ENCODE measurements at regions not wholly inside any gene's neighbourhood (a gene's known extent, or its start where the extent isn't known, plus 50 kb on each side); places are given as distances from the start of the nearest gene placed in this dataset.
A peak's percentile ranks its signal among the peaks of the same experiment; 100 is the strongest.

DNA sequence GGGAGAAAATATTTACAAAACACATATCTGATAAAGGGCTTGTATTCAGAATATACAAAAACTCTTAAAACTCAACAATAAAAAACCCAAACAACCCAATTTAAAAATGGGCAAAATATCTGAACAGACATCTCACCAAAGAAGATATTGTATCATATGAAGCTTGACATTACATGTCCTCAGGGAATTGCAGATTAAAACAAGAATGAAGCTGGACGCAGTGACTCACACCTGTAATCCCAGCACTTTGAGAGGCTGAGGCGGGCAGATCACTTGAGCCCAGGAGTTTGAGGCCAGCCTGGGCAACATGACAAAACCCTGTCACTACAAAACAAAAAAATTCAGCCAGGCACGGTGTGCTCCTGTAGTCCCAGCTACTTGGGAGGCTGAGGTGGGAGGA, 135.4 kb upstream of the AKIRIN2 start:
- TF ChIP-seq POLR2A (IDR thresholded peaks at IDR 0.05; ENCODE audit: low read depth, low read length), result no peak
- no peak for DNase-seq (ENCODE audit: insufficient read length, low spot score)

DNA sequence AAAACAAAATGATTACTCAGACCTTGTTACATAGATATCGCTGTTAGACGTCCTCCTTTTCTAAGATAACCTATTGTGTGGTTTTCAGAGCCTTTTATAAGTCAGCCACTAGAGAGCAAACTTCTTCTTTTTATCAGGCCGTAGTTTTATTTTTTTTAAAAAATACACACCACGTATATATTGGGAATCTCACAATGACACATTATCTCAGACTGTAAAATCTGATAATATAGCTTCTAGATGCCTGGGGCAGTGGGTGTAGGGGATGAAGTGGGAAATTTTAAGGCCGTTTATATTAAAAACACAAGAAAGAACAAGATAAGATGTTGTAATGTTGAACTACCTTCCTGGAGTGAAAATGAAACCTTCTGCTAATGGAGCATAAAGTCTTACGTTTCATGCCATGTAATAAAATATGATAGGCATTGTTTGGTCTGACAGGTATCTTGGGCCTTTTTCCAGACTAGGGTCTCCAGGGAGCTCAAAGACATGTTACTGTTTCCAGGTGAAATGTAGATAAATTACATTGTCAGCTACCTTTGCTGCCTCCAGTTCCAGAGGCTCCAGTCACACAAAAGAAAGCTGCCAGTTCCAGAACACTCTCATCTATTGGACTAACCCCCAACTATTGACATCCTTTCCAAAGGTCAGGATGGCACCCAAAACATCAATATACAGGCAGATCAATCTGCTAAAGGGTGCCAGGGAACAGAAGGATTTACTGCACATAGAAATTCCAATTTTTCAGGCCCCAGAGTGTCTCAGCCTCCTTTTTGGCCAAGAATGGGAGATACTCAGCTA, 130.2 kb upstream of the AKIRIN2 start:
- FAIRE-seq (peak; percentile 62), DNase-seq (ENCODE audit: insufficient read length, low spot score) (no peak)
- no peak for TF ChIP-seq POLR2A (IDR thresholded peaks at IDR 0.05; ENCODE audit: low read depth, low read length)

More for the DNA sequence above, 135.4 kb upstream of the AKIRIN2 start:
- no peak for FAIRE-seq

DNA sequence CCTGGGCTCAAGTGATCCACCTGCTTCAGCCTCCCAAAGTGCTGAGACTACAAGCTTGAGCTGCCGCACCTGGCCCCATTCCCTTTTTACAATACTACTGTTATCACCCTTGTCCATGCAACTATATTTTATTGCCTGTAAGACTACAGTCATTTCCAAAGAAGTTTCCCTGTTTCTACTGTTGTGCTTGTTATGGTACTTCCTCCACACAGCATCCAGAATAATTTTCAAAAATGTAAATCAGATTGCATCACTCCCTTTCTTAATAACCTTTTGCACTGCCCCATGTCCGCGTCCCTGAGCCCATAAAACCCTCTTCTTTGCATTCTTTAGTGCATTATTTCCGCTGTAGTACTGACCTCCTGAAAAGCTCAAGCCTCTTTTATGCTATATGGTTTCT, 128.9 kb upstream of the AKIRIN2 start:
- no peak for TF ChIP-seq POLR2A (IDR thresholded peaks at IDR 0.05; ENCODE audit: low read depth, low read length)
- FAIRE-seq (no peak), DNase-seq (ENCODE audit: insufficient read length, low spot score) (no peak)

DNA sequence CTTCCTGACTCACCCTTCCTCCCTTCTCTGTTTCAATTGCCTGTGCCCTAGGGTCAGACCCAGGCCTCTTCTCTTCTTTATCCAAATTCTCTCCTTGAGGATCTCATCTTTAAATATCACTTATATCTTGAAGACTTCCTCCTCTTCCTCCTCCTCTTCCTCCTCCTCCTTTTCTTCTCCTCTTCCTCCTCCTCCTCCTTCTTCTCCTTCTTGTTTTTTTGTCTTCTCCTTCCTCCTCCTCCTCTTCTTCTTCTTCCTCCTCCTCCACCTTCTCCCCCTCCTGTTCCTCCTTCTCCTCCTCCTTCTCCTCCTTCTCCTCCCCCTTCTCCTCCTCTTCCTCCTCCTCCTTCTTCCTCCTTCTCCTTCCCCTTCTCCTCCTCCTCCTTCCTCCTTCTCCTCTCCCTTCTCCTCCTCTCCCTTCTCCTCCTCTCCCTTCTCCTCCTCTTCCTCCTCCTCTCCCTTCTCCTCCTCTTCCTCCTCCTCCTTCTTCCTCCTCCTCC, 127.6 kb upstream of the AKIRIN2 start:
- no peak for TF ChIP-seq POLR2A (IDR thresholded peaks at IDR 0.05; ENCODE audit: low read depth, low read length)
- FAIRE-seq (no peak), DNase-seq (ENCODE audit: insufficient read length, low spot score) (no peak)

DNA sequence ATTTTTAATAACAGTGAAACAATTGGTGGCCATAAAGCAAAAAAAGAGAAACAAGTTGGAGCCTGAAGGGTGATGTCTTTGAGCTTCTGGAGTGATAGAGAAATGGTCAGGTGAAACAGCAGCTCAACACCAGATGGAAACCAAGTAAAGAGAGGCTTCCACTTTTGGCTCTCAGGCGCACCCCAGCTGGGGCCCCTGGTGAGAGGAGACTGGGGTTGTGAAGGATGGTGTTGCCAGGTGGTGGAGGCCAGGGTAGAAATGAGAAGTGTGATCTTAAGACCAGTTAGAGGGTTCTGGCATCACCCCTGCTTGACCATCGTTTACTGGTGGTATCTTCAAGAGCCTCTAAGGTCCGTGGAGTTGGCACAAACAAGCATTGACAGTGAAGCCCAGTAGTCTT, 126.0 kb upstream of the AKIRIN2 start:
- TF ChIP-seq POLR2A (IDR thresholded peaks at IDR 0.05; ENCODE audit: low read depth, low read length), result no peak
- DNase-seq (ENCODE audit: insufficient read length, low spot score), result no peak
- no peak for FAIRE-seq

DNA sequence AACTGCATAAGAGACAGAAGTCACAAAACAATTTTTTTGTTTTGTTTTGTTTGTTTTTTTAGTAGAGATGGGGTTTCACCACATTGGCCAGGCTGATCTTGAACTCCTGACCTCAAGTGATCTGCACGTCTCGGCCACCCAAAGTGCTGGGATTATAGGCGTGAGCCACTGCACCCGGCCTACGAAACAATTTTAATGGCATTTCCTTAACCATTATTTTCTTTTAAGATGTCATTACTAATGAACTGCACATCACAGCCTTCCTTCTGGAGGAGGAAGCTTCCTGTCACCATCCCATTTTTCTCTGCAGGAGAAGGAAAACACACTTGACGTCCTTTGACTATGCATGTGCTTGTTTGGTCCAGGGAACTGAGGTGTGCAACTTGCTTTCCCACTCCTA, 125.3 kb upstream of the AKIRIN2 start:
- no peak for TF ChIP-seq POLR2A (IDR thresholded peaks at IDR 0.05; ENCODE audit: low read depth, low read length)
- FAIRE-seq, result no peak
- DNase-seq (ENCODE audit: insufficient read length, low spot score), result no peak

DNA sequence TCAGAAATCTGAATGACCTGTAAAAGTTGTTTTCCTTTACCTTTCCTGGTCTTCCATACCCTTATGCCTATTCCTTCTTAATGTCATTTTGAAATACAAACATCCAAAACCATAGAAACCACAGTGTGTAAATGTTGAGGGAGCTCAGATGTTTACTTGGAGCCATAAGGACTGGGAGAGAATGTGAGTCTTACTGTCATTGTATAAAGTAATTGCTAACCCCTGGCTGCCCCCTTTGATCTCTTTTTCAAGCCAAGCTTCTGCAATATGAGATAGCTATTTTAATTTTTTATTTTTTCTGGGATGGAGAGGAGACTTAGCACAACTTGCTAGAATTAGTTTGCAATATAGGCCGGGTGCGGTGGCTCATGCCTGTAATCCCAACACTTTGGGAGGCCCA, 124.4 kb upstream of the AKIRIN2 start:
- FAIRE-seq, result no peak

DNA sequence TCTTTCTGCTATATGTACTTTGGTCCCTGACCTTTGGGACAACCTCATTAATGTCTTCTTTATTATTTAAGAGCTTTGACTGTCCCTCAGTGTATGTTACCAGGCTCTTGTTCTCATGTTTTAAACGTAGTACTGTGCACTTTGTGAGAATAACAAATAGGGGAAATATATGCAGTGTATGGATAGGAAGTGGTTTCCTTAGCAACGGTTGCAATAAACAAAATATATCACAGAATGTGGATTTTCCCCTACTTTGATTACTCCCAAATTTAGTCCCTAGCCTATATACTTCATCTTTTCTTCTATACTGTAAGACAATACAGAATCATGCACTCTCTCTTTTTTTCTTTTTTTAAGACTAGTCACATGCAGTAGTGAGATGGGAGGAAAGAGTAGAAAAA, 123.8 kb upstream of the AKIRIN2 start:
- DNase-seq (ENCODE audit: insufficient read length, low spot score) (no peak), FAIRE-seq (no peak)
- no peak for TF ChIP-seq POLR2A (IDR thresholded peaks at IDR 0.05; ENCODE audit: low read depth, low read length)

More for the DNA sequence above, 124.4 kb upstream of the AKIRIN2 start:
- DNase-seq (ENCODE audit: insufficient read length, low spot score), result no peak
- no peak for TF ChIP-seq POLR2A (IDR thresholded peaks at IDR 0.05; ENCODE audit: low read depth, low read length)

DNA sequence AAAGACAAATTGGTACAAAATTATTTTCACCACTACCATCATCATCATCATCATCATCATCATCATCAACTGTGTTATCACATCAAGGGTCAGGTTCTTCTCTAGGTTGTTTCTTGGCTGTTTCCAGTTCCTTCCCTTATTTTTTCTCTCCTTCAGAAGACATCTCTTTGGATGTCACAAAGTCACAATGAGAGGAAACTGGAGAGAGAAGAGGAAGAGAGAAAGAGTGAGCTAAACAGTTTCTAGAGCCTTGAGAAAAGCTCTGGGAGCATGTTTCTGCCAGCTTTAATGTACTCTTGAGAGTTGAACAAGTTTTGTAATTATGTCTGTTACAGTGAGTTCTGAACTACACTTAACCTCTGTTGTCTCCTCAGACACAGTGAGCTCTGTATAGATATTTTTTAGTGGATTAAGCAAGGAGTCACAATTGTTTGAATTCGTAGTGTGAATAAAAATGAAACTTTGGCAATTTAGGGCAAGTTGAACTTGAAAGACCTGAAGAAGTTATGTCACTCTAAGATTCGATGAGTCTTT, 123.0 kb upstream of the AKIRIN2 start:
- no peak for DNase-seq (ENCODE audit: insufficient read length, low spot score)
- no peak for TF ChIP-seq POLR2A (IDR thresholded peaks at IDR 0.05; ENCODE audit: low read depth, low read length)
- FAIRE-seq, result no peak

DNA sequence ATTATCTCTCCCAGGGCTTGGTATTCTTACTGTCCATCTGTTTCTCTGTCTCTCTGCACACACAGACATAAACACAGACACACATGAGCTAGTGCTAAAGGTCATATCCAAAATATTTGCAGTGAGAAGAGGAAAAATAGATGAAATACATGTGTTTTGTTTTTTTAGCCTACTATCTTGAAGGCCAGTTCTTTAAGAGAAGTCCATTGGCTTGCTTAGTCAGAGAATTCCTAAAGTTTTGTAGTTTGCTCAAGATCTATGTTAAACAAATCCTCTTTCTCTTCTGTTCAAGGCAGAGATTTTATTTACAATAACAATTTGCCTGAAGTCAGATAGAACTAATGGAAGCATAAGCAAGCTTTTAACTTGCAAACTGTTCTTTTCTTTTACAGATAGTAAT, 120.0 kb upstream of the AKIRIN2 start:
- TF ChIP-seq POLR2A (IDR thresholded peaks at IDR 0.05; ENCODE audit: low read depth, low read length), result no peak
- DNase-seq (ENCODE audit: insufficient read length, low spot score), result no peak
- no peak for FAIRE-seq

DNA sequence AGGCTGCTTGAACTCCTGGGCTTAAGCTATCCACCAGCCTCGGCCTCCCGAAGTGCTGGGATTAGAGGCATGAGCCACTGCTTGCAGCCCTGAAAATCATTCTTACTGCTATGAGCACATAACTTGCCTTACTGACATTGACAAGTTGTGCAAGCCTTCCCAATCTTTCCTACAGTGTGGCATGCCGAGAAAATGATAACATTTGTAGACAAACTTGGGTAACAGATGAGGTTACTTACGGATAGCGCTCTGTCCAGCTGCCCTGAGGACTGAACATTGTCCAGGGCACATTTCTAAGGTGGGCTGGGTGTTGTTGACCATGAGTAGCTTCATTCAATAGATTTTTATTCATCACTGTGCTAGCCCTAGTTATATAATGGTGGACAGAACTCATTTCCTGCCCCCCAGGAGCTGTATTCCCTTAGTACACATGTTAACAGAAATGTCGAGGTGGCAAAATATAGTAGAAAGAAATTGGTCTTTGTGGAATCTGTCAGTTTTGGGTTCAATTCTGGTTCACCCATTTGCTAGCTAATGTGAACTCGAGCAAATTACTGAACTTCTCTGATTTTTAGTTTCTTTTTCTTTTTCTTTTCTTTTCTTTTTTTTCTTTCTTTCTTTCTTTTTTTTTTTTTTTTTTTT, 118.4 kb upstream of the AKIRIN2 start:
- DNase-seq (ENCODE audit: insufficient read length, low spot score), result no peak
- FAIRE-seq, result no peak
- TF ChIP-seq POLR2A (IDR thresholded peaks at IDR 0.05; ENCODE audit: low read depth, low read length), result no peak

DNA sequence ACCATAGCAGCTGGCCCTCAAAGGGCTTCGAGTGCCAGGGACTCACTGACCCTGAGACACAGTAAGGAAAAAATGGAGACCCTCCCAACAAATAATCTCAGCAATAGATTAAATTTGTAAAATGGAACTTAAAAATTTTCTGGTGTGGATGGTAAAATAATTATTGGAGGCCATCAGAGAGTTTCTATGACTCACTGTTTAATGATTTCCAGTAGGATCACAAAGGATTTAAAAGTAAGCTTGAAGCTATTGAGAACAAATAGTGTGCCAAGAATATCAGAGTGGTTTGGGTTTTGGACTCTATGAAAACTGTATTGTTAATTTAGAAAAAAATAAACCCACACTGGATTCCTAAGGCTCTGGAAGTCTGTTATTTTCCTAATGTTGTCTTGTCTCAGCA, 115.2 kb upstream of the AKIRIN2 start:
- no peak for TF ChIP-seq POLR2A (IDR thresholded peaks at IDR 0.05; ENCODE audit: low read depth, low read length)
- FAIRE-seq, result no peak

DNA sequence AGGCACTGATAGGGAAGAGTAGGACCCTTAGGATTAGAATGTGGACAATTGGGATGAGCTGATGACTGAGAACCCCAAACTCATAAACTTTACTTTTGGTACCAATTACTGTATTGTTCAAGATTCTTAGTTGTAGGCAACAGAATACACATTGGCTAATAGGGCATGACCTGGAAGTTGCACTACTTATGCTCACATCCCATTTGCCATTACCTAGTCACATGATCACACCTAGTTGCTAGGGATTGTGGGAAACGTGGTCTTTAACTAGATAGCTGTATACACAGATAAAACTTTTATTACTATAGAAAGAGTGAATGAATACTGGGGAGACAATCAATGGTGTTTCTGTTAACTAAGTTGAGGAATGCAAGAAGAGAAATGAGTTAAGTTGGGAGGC, 113.4 kb upstream of the AKIRIN2 start:
- no peak for TF ChIP-seq POLR2A (IDR thresholded peaks at IDR 0.05; ENCODE audit: low read depth, low read length)
- DNase-seq (ENCODE audit: insufficient read length, low spot score) (no peak), FAIRE-seq (no peak)

More for the DNA sequence above, 115.2 kb upstream of the AKIRIN2 start:
- DNase-seq (ENCODE audit: insufficient read length, low spot score), result no peak

DNA sequence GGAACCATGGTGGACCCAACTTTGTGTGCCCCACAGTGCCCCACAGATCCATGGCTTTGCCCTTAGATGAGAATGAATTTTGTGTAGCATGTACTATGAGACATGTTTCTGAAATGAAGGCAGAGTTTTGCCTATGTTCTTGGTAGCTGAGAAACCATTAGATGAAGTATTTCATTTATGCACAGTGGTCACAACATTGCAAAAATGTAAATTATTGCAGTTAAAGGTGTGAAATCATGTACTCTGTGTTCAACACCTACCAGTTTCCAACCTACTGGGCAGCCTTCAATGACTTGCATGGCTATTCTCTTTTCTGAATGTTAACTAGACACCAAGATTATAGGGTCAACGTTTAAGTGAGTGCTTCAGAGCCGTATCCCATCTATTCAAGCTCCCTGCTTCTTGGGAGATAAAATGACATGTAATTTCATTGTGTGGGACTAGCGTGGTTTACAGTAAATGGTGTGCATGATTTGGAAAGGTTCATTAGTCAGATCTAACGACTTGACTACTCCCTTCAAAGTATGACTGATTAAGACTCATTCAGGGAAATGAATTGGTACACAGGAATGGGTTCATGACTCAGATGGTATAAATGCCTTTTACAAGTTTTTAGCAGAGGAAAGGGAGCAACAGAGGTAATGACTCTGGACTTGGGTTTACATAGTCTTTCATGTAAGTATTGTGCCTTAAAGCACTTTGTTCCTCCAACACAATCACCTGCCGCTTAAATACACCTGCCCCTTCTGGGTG, 106.1 kb upstream of the AKIRIN2 start:
- DNase-seq (ENCODE audit: insufficient read length, low spot score), result peak; percentile 33
- FAIRE-seq, result peak; percentile 72
- TF ChIP-seq POLR2A (IDR thresholded peaks at IDR 0.05; ENCODE audit: low read depth, low read length), result no peak

All from H54 (cell line).